MCF 10A (cell line): ENCODE measurements at regions not wholly inside any gene's neighbourhood (a gene's known extent, or its start where the extent isn't known, plus 50 kb on each side); places are given as distances from the start of the nearest gene placed in this dataset.

ENCODE experiments used
- BruUV-seq: library from RNA; stranded (reverse); fragments of 400-500 nt; replicated peaks from 2 replicates; lab custom pipeline; 2021; lab: Mats Ljungman, UMichigan
- CTCF ChIA-PET: fragments of 300-600 bp; sonication (Branson Sonifier 250); formaldehyde crosslinking; extraction: SDS; loops from one replicate; lab custom pipeline; 2021; ENCODE audit warnings: antibody characterized with exemption, inconsistent platforms; lab: Yijun Ruan, JAX
- POLR2A ChIA-PET: fragments of 300-600, 350-650 bp; sonication (Branson Sonifier 250); formaldehyde crosslinking; extraction: SDS; loops from one replicate; lab custom pipeline; 2020; ENCODE audit warnings: antibody characterized with exemption, inconsistent platforms; lab: Yijun Ruan, JAX
- DNase-seq: peaks from one replicate; pipeline ENCODE4 v3.0.0-alpha.2; 2018; ENCODE audit not compliant: unreplicated experiment
- H3K27ac Mint-ChIP-seq: one replicate; pipeline ENCODE4 v1.8.0; 2022; ENCODE audit warnings: mild to moderate bottlenecking, low read depth, mixed read lengths; ENCODE audit not compliant: unreplicated experiment
- H3K27me3 Mint-ChIP-seq: one replicate; pipeline ENCODE4 v1.8.0; 2022; ENCODE audit warnings: mixed read lengths; ENCODE audit not compliant: insufficient read depth, unreplicated experiment
- H3K36me3 Mint-ChIP-seq: one replicate; pipeline ENCODE4 v1.8.0; 2022; ENCODE audit warnings: mild to moderate bottlenecking, moderate library complexity, mixed read lengths; ENCODE audit not compliant: insufficient read depth, unreplicated experiment
- H3K4me1 Mint-ChIP-seq: one replicate; pipeline ENCODE4 v1.8.0; 2022; ENCODE audit warnings: mixed read lengths; ENCODE audit not compliant: insufficient read depth, unreplicated experiment
- H3K4me3 Mint-ChIP-seq: one replicate; pipeline ENCODE4 v1.8.0; 2022; ENCODE audit warnings: mild to moderate bottlenecking, moderate library complexity, mixed read lengths; ENCODE audit not compliant: unreplicated experiment
- H3K9me3 Mint-ChIP-seq: one replicate; pipeline ENCODE4 v1.8.0; 2022; ENCODE audit warnings: mixed read lengths; ENCODE audit not compliant: unreplicated experiment
- CTCF ChIP-seq: fragments of 200-600 bp; IDR thresholded peaks from one replicate; pipeline ENCODE4 v1.8.0; 2022; ENCODE audit warnings: antibody characterized with exemption, mild to moderate bottlenecking; ENCODE audit not compliant: unreplicated experiment
- intact Hi-C: fragments of 100-400 bp; cut with micrococcal nuclease; formaldehyde crosslinking; loops from 2 replicates; pipeline ENCODE4 v1.14.1; 2022

GRCh38 chr1:65072845-65073244 lies 75.2 kb upstream of the AK4 start:
- no peak for DNase-seq
- intact Hi-C loops = no loop called here
- Mint-ChIP-seq H3K36me3 (no peaks in the 10 kb centered on the region), H3K27me3 (no peaks in the 10 kb centered on the region), H3K27ac (no peak overlapping the region), H3K4me3 (no peak overlapping the region), H3K9me3 (no peaks in the 10 kb centered on the region), H3K4me1 (no peaks in the 10 kb centered on the region)
- no TSS peak for BruUV-seq
- POLR2A ChIA-PET = no interaction called here
- TF ChIP-seq CTCF = no peak
- CTCF ChIA-PET = interaction anchor here (0.7 to 6.0 kb wide), 3 partner anchors 76 to 226 kb away, joined by 3 to 51 read pairs (median 3); no protein-coding TSS in a partner anchor

GRCh38 chr1:65075123-65075976 lies 72.7 kb upstream of the AK4 start:
- no peaks in the 10 kb centered on the region for H3K27me3 Mint-ChIP-seq
- peak; percentile 71 for DNase-seq
- H3K27ac Mint-ChIP-seq = no peak overlapping the region
- CTCF ChIA-PET = interaction anchor here (0.6 to 6.0 kb wide), 51 partner anchors 8 to 618 kb away, joined by 3 to 51 read pairs (median 4); partner anchors contain the start of gene RAVER2
- H3K4me1 Mint-ChIP-seq = peaks cover 5% of the 10 kb centered on the region
- POLR2A ChIA-PET = interaction anchor here (1.2 to 2.3 kb wide), 2 partner anchors 10 to 344 kb away, joined by 4 to 13 read pairs; no protein-coding TSS in a partner anchor
- no TSS peak for BruUV-seq
- no peak overlapping the region for H3K4me3 Mint-ChIP-seq
- intact Hi-C loops = loop anchor here (1.0 to 5.0 kb wide), 2 partner anchors 134 to 612 kb away; no protein-coding TSS in a partner anchor
- peak; percentile 48 for TF ChIP-seq CTCF
- no peaks in the 10 kb centered on the region for H3K36me3 Mint-ChIP-seq
- H3K9me3 Mint-ChIP-seq = no peaks in the 10 kb centered on the region

GRCh38 chr1:65077369-65077768 lies 70.6 kb upstream of the AK4 start:
- intact Hi-C loops = loop anchor here (5.0 kb wide), 1 partner anchor 610 kb away; no protein-coding TSS in a partner anchor

More at GRCh38 chr1:65077369-65077768, 70.6 kb upstream of the AK4 start:
- TF ChIP-seq CTCF = no peak
- BruUV-seq = no TSS peak
- CTCF ChIA-PET = interaction anchor here (0.5 to 6.0 kb wide), 9 partner anchors 14 to 516 kb away, joined by 3 to 51 read pairs (median 3); no protein-coding TSS in a partner anchor
- DNase-seq = no peak
- Mint-ChIP-seq H3K27ac (no peak overlapping the region), H3K27me3 (no peaks in the 10 kb centered on the region), H3K9me3 (no peaks in the 10 kb centered on the region), H3K4me1 (peaks cover 5% of the 10 kb centered on the region), H3K36me3 (no peaks in the 10 kb centered on the region), H3K4me3 (no peak overlapping the region)
- POLR2A ChIA-PET = no interaction called here
